ENCODE measurements at regions not wholly inside any gene's neighbourhood (a gene's known extent, or its start where the extent isn't known, plus 50 kb on each side); places are given as distances from the start of the nearest gene placed in this dataset.
"Not testable (repeated sequence)": the region's sequence is repeated elsewhere in the genome, so short reads cannot be mapped to it uniquely, and the experiment has no call there.

DNA sequence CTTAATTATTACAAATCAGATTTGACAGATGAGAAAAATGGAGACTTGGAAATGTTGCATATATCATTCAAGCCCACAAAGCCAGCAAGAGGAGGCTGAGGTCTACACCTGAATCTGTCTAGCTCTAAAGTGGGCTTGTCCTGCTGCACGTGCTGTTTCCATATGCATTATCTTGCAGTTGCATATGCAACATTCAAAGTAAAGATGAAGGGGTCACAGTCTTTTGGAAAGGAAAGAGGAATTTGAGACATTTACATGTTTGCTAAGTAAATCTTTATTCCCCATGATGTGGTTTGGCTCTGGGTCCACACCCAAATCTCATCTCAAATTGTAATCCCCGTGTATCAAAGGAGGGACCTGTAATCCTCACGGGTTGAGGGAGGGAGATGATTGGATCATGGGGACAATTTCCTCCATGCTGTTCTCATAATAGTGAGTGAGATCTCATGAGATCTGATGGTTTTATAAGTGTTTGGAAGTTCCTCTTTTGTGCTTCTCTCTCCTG is 98.3 kb downstream of the BACH1 start:
- DNase-seq (ENCODE audit: low read depth in 3 of 3) = no peak

DNA sequence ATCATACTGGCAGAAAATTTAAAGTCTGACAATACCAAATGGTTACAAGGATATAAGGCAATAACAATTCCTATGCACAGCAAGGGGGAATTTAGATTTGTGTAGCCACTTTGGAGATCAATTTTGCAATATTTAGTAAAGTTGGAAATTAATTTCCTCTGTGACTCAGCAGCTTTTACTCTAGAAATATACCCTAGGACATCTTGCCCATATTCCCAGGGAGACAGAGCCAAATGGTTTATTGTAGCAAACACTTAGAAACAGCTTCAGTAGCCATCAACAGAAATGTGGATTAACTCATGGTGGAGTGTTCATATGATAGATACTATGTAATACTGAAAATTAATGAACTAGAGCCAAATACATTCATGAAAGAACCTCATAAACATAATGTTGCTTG is 104.6 kb downstream of the BACH1 start:
- DNase-seq (ENCODE audit: low read depth in 3 of 3) = no peak

DNA sequence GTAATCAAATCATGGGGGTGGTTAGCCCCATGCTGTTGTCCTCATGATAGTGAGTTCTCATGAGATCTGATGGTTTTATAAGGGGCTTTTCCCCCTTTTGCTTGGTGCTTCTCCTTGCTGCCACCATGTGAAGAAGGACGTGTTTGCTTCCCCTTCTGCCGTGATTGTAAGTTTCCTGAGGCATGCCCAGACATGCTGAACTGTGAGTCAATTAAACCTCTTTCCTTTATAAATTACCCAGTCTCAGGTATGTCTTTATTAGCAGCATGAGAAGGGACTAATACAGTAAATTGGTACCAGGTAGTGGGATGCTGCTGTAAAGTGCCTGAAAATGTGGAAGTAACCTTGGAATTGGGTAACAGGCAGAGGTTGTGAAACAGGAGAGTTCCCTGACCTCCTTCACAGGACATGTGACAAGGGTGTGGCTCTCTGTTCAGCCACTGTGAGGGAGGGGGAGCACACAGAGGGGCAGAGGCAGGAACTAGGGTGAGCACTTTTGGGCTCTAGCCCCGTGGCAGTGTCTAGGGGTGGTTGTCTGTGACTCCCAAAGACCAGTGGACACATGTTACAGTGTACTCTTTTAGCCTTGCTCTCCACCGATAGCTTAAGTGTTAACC is 105.3 kb downstream of the BACH1 start:
- DNase-seq (ENCODE audit: low read depth in 3 of 3) = no peak

DNA sequence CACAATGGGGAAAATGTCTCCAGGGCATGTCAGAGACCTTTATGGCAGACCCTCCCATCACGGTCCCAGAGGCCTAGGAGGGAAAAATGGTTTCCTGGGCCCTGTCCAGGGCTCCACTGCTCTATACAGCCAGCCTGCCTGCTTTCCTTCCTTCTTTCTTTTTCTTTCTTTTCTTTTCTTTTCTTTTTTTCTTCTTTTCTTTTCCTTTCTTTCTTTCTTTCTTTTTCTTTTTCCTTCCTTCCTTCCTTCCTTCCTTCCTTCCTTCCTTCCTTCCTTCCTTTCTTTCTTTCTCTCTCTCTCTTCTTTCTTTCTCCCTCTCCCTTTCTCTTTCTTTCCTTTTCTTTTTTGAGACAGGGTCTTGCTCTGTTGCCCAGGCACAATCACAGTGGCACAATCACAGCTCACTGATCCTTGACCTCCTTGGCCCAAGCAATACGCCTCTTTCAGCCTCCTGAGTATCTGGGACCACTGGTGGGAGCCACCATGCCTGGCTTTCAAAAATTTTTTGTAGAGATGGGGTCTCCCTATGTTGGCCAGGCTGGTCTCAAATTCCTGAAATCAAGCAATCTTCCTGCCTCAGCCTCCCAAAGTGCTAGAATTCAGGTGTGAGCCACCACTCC is 106.9 kb downstream of the BACH1 start:
- DNase-seq (ENCODE audit: low read depth in 3 of 3) = no peak

DNA sequence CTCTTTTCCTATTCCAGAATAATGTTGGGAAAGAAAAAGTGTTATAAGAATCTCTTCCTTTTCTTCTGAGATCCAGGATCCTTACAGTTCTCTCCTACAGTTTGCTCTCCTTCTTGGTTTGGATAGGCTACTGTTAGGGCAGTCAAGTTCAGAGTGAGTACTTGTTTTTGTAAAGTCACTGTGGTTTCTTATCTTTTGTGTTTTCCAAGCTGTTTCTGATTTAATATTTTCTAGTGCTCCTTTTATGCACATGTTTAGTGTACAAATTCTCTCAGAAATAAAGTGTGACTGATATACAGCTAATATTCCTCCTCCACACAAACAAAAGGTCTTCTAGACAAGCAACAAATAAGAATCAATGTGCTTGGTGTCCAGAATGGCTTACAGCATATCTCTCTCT is 107.7 kb downstream of the BACH1 start:
- DNase-seq (ENCODE audit: low read depth in 3 of 3) = no peak

DNA sequence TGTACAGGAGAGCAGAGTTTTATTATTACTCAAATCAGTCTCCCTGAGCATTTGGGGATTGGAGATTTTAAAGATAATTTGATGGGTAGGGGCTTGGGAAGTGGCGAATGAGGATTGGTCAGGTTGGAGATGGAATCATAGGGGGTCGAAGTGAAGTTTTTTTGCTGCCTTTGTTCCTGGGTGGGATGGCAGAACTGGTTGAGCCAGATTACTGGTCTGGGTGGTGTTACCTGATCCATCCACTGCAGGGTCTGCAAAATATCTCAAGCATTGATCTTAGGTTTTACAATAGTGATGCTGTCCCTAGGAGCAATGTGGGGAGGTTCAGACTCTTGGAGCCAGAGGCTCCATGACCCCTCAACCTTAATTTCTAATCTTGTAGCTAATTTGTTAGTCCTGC is 108.8 kb downstream of the BACH1 start:
- no peak for DNase-seq (ENCODE audit: low read depth in 3 of 3)

DNA sequence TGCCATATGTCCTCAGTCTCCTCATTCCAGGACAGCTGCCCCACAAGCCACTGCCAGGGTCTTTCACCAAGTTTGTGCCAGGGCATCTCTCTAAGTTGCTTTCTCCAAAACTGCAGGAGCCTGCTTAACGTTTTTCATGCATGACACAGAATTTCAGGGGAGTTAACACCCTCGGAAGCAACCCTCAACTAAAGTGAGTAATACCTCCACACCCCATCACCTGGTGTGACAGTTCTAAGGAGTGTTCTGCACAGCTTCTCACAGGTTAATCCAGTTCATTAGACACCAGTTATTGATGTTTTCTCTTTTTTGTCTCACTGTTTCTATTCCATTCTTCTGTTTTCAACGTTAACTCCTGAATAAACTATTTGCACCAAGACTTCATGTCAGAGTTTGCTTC is 115.0 kb downstream of the BACH1 start:
- no peak for DNase-seq (ENCODE audit: low read depth in 3 of 3)

DNA sequence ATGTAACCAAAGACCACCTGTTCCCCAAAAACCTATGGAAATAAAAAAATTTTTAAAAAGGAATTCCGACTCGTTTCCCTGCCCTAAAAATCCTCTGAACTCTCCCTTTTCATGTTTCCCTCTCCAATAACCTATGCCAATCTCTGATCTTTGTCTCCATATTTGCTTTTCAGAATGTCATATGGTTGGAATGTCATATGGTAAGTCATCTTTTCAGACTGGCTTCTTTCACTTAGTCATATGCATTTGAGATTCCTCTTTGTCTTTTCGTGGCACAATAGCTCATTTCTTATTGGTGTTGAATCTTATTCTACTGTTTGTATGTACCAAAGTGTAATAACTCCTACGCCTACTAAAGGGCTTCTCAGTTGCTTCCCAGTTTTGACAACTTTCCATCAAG is 117.5 kb downstream of the BACH1 start:
- DNase-seq (ENCODE audit: low read depth in 3 of 3) = no peak

DNA sequence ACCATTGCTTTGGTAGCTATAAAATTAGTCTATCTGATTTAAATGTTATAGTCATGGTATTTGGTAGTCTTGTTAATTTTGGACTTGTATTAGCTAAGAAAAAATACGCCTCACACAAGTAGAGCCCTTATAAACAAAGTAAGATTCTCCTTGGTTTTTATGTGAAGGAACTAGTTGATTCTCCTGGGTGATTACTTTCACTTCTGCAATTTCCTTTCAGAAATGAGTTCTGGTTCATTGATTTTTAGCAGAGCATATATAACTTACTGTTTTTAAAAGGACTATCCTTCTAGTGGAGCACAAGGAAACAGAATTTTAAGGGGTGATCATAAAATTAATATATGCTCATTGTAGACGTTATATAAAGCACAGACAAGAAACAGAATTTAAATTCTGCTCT is 120.1 kb downstream of the BACH1 start:
- no peak for DNase-seq (ENCODE audit: low read depth in 3 of 3)

DNA sequence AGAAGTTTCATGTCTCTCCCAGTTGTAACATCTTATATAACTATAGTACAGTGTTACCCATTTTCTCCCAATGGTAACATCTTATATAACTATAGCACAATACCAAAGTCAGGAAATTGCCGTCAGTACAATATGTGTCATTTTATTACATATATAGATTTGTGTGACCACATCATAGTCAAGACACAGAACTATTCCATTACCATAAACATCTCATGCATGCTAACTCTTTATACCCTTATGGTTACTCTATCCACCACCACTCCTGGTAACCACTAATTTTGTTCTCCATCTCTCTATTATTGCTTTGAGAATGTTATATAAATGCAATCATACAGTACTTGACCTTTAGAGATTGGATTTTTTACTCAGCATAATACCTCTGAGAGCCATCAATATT is 120.7 kb downstream of the BACH1 start:
- DNase-seq (ENCODE audit: low read depth in 3 of 3) = no peak

DNA sequence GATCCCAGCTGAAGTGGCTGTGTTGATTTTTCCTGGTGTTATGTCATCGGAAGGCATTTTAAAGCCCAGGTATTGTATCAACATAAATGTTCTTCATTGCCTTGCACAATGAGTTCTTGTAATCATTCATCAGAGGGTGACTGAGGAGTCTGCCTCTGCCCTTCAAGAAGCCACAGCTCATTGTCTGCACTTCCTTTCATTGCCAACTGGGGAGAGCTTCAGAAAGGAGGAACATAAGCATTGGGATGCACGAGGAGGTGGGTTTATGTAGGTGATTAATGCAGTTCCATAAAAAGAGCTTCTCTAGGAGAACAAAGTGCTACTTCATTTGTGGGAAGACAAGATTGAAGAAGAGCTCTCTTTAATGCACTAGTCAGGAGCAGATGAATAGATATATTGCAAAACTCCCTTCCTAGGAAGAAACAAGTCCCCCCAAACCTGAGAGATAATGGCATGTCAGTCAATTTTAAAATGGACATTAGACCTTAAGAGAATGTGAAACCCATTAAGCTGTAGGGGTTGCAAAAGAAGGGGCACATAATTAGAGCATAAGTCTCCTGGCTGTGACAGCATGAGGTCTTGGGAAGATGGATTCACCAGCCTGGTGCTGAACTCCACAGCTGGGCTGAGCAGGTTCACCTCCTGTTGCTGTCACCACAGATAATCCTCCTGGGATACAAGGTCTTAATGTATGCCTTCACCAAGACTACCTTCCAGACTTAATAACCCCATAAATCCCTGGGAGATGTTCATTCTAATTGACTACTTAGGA is 124.6 kb downstream of the BACH1 start:
- DNase-seq (ENCODE audit: low read depth in 3 of 3) = no peak

DNA sequence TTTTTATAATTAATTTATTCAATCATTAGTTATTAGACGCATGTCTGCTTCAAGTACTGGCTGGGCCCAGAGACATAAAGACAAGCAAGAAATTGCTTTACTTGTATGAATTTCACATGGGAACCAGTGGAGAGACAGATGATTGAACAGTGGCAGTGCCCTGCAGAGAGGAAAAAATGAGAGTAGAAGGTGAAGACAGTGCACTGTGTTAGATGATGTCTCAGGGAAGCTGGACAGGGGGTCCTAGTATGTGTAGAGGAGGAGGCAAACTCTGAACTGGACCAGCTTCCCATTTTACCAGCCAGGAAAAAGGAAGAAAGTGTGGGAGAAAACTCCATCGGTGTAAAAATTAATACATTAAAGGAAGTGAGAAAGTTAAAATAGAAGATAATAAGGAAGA is 126.0 kb downstream of the BACH1 start:
- no peak for DNase-seq (ENCODE audit: low read depth in 3 of 3)

DNA sequence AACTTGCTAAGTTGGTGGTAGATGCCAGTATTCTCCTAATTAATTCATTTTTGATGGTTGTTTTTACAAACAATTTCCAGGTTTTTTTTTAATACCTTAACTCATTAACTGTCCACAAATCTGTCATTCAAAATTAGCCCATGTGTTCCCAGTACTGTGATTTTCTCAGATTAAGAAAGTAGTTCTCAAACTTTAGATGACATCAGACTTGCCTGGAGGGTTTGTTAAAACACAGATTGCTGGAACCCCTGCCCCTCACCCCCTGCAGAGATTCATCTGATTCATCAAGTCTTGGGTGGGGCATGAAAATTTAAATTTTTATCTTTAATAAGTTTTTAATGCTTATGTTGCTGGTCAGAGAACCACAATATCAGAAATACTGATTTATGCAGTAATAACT is 130.5 kb downstream of the BACH1 start:
- no peak for DNase-seq (ENCODE audit: low read depth in 3 of 3)

DNA sequence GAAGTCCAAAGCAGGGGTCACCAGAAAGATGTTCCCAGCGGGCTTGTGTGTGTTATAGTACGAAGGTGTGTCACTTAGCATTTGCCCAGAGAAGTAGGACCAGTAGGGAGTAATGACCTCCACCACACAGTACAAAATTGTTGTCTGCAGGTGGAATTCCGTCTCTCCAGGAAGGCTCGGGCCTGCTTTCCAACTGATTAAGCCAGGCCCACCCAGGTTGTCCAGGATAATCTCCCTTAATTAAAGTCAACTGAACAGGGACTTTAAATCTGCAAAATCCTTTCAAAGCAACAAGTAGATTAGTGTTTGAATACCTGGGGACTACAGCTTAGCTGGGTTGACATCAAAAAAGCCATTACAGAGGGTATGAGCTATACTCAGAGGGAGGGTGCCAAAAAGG is 131.3 kb downstream of the BACH1 start:
- no peak for DNase-seq (ENCODE audit: low read depth in 3 of 3)

DNA sequence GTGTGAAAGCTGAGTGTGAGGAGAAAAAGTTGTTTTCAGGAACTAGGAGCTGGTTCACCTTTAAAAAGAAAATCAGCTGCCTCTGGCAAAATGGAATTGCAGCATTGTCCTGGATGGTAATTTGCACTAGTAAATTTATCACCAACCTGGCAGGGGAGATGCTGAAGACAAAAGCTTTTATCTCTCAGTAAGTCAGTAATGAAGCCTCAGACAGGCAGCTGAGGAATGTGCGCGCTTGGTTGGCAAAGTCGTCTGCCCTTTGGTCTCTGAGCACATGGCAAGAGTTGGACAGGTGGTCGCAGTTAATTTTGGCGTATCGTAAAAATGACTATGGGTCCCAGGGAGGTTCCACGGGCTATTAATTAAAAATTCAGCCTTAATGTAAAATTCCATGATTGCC is 131.9 kb downstream of the BACH1 start:
- DNase-seq (ENCODE audit: low read depth in 3 of 3) = no peak

DNA sequence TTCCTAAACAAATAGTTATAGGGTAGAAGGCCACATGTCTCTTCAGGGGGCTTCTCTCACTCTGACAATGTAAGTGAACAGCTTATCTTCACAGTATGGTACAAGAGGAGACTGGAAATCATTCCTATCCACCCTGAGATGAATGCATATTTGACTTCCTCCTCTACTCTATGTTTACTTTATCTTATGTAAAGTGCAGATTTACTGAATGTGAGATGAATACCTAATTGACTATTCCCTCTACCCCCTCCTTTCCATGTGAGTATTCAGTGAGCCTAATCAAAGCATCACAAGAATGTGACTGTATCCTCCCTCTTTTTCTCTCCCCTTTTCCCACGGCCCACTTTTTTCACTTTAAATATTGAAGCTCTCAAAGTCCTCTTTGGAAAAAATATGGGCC is 132.5 kb downstream of the BACH1 start:
- no peak for DNase-seq (ENCODE audit: low read depth in 3 of 3)

DNA sequence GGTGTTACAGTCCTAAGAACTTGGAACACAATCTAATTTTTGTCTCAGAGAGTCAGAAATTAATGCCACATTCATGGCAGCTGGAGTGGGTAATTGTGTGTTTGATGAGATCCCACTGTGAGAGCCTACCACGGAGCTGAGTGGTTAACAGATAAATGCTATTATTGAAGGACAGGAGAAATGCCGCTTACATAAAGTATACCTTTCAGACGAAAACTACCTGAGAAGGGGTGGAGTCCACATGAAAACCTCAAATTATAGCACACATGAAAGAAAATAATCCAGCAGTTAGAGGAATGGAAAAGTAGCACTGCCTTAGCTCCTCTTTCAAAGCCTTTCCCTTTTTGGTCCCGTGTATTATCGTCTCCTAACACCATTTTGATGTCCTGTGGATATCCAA is 133.0 kb downstream of the BACH1 start:
- DNase-seq (ENCODE audit: low read depth in 3 of 3) = no peak

DNA sequence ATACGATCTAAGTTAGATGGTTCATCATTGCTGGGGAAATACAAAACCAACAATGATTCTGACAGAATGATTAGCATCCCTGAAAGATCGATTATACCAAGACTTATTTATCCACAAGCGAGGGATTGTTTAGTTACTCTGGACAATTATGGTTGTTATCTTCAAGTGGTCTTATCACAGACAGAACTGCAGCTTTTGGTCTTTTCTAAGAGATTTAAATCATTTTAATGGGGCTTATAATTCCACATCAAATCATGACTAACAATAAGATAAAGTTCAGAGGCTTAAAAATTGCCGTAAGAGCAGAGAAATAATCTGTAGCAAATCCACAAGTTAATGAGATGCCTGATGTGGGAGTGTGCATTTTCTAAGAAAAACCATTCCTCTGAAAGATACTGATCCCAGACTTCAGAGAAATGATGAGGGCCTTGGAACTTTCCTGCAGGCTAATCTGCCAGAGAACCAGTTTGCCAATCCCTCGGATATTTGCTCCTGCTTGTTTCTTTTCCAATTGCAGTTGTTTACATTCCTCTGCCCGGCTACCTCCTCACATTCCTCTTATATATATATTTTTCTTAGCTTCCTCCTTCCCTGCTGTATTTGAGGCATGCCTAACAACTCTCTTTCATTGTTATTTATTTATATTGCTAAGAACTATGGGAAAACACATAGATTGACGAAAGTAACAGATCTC is 134.8 kb downstream of the BACH1 start:
- no peak for DNase-seq (ENCODE audit: low read depth in 3 of 3)

DNA sequence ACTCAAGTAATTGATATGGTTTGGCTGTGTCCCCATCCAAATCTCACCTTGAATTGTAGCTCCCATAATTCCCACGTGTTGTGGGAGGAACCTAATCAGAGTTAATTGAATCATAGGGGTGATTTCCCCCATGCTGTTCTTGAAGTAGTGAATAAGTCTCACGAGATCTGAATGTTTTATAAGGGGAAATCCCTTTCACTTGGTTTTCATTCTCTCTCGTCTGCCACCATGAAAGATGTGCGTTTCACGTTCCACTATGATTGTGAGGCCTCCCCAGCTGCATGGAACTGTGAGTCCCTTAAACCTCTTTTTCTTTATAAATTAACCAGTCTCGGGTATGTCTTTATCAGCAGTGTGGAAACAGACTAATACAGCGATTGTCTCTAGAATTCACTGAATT is 135.4 kb downstream of the BACH1 start:
- DNase-seq (ENCODE audit: low read depth in 3 of 3) = peak in 2 of 3 experiments; percentile 12 to 17

DNA sequence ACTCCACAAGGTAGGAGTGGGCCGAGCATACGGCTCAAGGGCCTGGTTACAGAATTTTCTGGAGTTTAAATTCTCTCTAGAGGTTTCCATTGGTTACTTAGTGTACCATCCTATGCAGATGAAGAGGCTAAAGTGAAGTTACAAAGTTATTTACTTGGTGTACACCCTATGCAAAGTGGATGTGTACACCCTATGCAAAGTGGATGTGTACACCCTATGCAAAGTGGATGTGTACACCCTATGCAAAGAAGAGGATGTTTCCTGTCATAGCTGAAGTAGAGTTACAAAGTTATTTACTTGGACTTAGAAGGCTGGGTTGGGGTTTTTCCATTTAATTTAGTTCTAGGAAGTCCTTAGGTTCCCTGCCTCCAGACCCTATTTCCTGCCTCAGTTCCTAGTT is 136.3 kb downstream of the BACH1 start:
- DNase-seq (ENCODE audit: low read depth in 3 of 3) = not testable (repeated sequence)

DNA sequence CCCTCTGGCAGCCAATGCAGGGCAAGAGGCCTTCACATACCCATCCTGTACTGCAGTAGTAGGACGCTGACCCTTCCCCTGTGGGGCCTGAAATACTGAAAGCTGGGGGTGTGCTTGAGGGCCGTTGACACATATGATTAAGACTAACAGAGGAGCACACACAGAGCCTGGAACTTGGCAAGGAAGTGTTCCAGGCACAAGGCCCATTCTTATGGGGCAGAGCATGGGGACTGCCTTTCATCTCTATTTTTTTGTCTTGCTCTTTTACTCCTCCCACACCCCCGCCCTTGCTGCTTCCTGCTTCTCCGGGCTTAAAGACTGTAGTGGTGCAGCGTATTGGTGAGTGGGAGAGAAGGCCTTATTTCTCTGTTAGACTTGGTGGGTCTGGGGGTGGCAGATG is 137.4 kb downstream of the BACH1 start:
- peak in 2 of 3 experiments; percentile 12 to 36 for DNase-seq (ENCODE audit: low read depth in 3 of 3)

DNA sequence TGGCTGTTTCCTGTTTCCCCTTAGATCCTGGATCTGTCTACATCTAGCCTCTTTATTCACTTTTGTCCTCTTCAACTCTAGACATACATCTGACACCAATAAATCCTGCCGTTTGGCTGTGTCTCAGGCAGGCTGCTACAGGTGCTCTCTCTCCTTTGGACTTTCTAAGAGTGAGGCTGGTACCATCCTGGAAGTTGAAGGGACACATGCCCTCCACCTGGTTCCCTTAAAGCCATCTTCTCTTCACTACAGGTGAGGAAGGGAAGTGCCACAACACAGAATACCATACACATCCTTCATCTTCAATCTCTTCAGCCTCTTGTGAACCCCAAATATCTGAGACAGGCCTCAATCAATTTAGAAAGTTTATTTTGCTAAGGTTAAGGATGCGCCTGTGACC is 137.9 kb downstream of the BACH1 start:
- DNase-seq (ENCODE audit: low read depth in 3 of 3) = no peak

DNA sequence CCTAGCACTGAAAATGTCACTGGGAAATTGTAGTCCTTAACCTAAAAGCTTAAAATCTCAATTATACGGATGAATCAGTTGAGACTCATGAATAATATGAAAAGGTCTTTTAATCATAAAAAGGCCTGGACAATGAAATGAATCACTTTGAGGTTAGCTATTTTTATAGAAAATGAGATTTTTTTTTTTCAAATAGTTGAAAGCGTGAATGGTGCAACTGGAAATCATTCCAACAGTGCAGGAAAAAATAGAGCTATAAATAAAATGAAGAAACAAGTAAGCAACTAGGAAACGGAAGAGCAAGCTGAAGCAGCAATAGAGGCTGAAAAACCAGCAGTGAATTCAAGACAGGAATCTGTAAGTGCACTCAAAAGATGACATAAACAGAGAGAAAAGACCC is 142.9 kb downstream of the BACH1 start:
- no peak for DNase-seq (ENCODE audit: low read depth in 3 of 3)

Measured in stimulated activated CD4-positive, alpha-beta T cell treated with anti-CD3 and anti-CD28 coated beads, TNF-alpha, amount 100 ng/mL, for 24 hours (primary cell).